Activated T-cell treated with anti-CD3 and anti-CD28 coated beads, Interleukin-2, amount 50 U/mL, for 4 hours (primary cell): ENCODE measurements at regions not wholly inside any gene's neighbourhood (a gene's known extent, or its start where the extent isn't known, plus 50 kb on each side); places are given as distances from the start of the nearest gene placed in this dataset.

Experiments used
- ATAC-seq, 2 donors: fragments of 200-7000 bp; cut with Tn5 transposase; one replicate each; pipeline ENCODE4 v1.10.0; 2021
- DNase-seq: peaks from one replicate; pipeline ENCODE4 v3.0.0-alpha.2; 2020
- H3K27me3 Mint-ChIP-seq: one replicate; pipeline ENCODE4 v1.8.0; 2021; ENCODE audit warnings: low read depth, mixed read lengths
- H3K36me3 Mint-ChIP-seq: one replicate; pipeline ENCODE4 v1.8.0; 2022; ENCODE audit warnings: mixed read lengths; ENCODE audit not compliant: insufficient read depth
- H3K4me1 Mint-ChIP-seq: one replicate; pipeline ENCODE4 v1.8.0; 2021; ENCODE audit warnings: low read depth, mixed read lengths
- H3K4me3 Mint-ChIP-seq: one replicate; pipeline ENCODE4 v1.8.0; 2021; ENCODE audit warnings: mild to moderate bottlenecking, moderate library complexity, mixed read lengths
- H3K9me3 Mint-ChIP-seq: one replicate; pipeline ENCODE4 v1.8.0; 2021; ENCODE audit warnings: mixed read lengths

GRCh38 chr20:51206032-51206662 lies 183.2 kb upstream of the KCNG1 start:
- Mint-ChIP-seq H3K4me3 (no peak overlapping the region), H3K36me3 (no peaks in the 10 kb centered on the region), H3K27me3 (peaks cover 18% of the 10 kb centered on the region), H3K9me3 (no peaks in the 10 kb centered on the region), H3K4me1 (no peaks in the 10 kb centered on the region)
- no peak for ATAC-seq
- no peak for DNase-seq

- DNase-seq (no peak), ATAC-seq (no peak)
- Mint-ChIP-seq H3K36me3 (no peaks in the 10 kb centered on the region), H3K4me3 (no peak overlapping the region), H3K4me1 (no peaks in the 10 kb centered on the region), H3K27me3 (peaks cover 19% of the 10 kb centered on the region), H3K9me3 (no peaks in the 10 kb centered on the region)
Observed at GRCh38 chr20:51204794-51205193, 181.9 kb upstream of the KCNG1 start.

- ATAC-seq (no peak), DNase-seq (no peak)
- H3K36me3 Mint-ChIP-seq, result no peaks in the 10 kb centered on the region
- peaks cover 21% of the 10 kb centered on the region for H3K27me3 Mint-ChIP-seq
- H3K9me3 Mint-ChIP-seq, result no peaks in the 10 kb centered on the region
- H3K4me3 Mint-ChIP-seq, result no peak overlapping the region
- no peaks in the 10 kb centered on the region for H3K4me1 Mint-ChIP-seq
Observed at GRCh38 chr20:51204051-51204715, 181.3 kb upstream of the KCNG1 start.

GRCh38 chr20:51202304-51202703 lies 179.4 kb upstream of the KCNG1 start:
- Mint-ChIP-seq H3K9me3 (no peaks in the 10 kb centered on the region), H3K4me3 (no peak overlapping the region), H3K4me1 (no peaks in the 10 kb centered on the region), H3K27me3 (peaks cover 15% of the 10 kb centered on the region), H3K36me3 (no peaks in the 10 kb centered on the region)
- ATAC-seq, result no peak
- no peak for DNase-seq

- DNase-seq (no peak), ATAC-seq (no peak)
- Mint-ChIP-seq H3K27me3 (peaks cover 29% of the 10 kb centered on the region), H3K36me3 (no peaks in the 10 kb centered on the region), H3K9me3 (no peaks in the 10 kb centered on the region), H3K4me1 (no peaks in the 10 kb centered on the region), H3K4me3 (no peak overlapping the region)
Observed at GRCh38 chr20:51199920-51200319, 177.0 kb upstream of the KCNG1 start.

GRCh38 chr20:51198876-51199523 lies 176.1 kb upstream of the KCNG1 start:
- Mint-ChIP-seq H3K9me3 (no peaks in the 10 kb centered on the region), H3K4me3 (no peak overlapping the region), H3K4me1 (no peaks in the 10 kb centered on the region), H3K27me3 (peaks cover 30% of the 10 kb centered on the region), H3K36me3 (no peaks in the 10 kb centered on the region)
- no peak for DNase-seq
- no peak for ATAC-seq

GRCh38 chr20:51198238-51198637 lies 175.3 kb upstream of the KCNG1 start:
- Mint-ChIP-seq H3K27me3 (peaks cover 32% of the 10 kb centered on the region), H3K9me3 (no peaks in the 10 kb centered on the region), H3K36me3 (no peaks in the 10 kb centered on the region), H3K4me3 (no peak overlapping the region), H3K4me1 (no peaks in the 10 kb centered on the region)
- DNase-seq, result no peak
- no peak for ATAC-seq

- Mint-ChIP-seq H3K4me1 (no peaks in the 10 kb centered on the region), H3K9me3 (no peaks in the 10 kb centered on the region), H3K36me3 (no peaks in the 10 kb centered on the region), H3K27me3 (peaks cover 32% of the 10 kb centered on the region), H3K4me3 (no peak overlapping the region)
- ATAC-seq (no peak), DNase-seq (no peak)
Observed at GRCh38 chr20:51196991-51197651, 174.2 kb upstream of the KCNG1 start.

GRCh38 chr20:51195990-51196389 lies 173.1 kb upstream of the KCNG1 start:
- ATAC-seq (no peak), DNase-seq (no peak)
- Mint-ChIP-seq H3K4me1 (no peaks in the 10 kb centered on the region), H3K9me3 (no peaks in the 10 kb centered on the region), H3K27me3 (peaks cover 30% of the 10 kb centered on the region), H3K36me3 (no peaks in the 10 kb centered on the region), H3K4me3 (no peak overlapping the region)

- DNase-seq (no peak), ATAC-seq (peak in 1 of 2 donors; percentile 70)
- Mint-ChIP-seq H3K4me1 (no peaks in the 10 kb centered on the region), H3K27me3 (peaks cover 27% of the 10 kb centered on the region), H3K4me3 (no peak overlapping the region), H3K9me3 (no peaks in the 10 kb centered on the region), H3K36me3 (no peaks in the 10 kb centered on the region)
Observed at GRCh38 chr20:51195419-51195901, 172.6 kb upstream of the KCNG1 start.

- no peaks in the 10 kb centered on the region for H3K9me3 Mint-ChIP-seq
- H3K27me3 Mint-ChIP-seq, result peaks cover 17% of the 10 kb centered on the region
- no peak overlapping the region for H3K4me3 Mint-ChIP-seq
- no peak for ATAC-seq
- no peak for DNase-seq
- H3K4me1 Mint-ChIP-seq, result no peaks in the 10 kb centered on the region
- H3K36me3 Mint-ChIP-seq, result no peaks in the 10 kb centered on the region
Observed at GRCh38 chr20:51193066-51193772, 170.3 kb upstream of the KCNG1 start.

GRCh38 chr20:51190783-51191180 lies 167.9 kb upstream of the KCNG1 start:
- no peaks in the 10 kb centered on the region for H3K9me3 Mint-ChIP-seq
- no peak overlapping the region for H3K4me3 Mint-ChIP-seq
- H3K4me1 Mint-ChIP-seq, result no peaks in the 10 kb centered on the region
- H3K27me3 Mint-ChIP-seq, result peaks cover 18% of the 10 kb centered on the region
- DNase-seq (no peak), ATAC-seq (no peak)
- no peaks in the 10 kb centered on the region for H3K36me3 Mint-ChIP-seq

- Mint-ChIP-seq H3K27me3 (peaks cover 17% of the 10 kb centered on the region), H3K9me3 (no peaks in the 10 kb centered on the region)
Observed at GRCh38 chr20:51189814-51190782, 167.2 kb upstream of the KCNG1 start.

More at GRCh38 chr20:51189814-51190782, 167.2 kb upstream of the KCNG1 start:
- DNase-seq (no peak), ATAC-seq (no peak)
- Mint-ChIP-seq H3K4me3 (no peak overlapping the region), H3K4me1 (no peaks in the 10 kb centered on the region), H3K36me3 (no peaks in the 10 kb centered on the region)
